ENCODE measurements at regions not wholly inside any gene's neighbourhood (a gene's known extent, or its start where the extent isn't known, plus 50 kb on each side); places are given as distances from the start of the nearest gene placed in this dataset.

DNA sequence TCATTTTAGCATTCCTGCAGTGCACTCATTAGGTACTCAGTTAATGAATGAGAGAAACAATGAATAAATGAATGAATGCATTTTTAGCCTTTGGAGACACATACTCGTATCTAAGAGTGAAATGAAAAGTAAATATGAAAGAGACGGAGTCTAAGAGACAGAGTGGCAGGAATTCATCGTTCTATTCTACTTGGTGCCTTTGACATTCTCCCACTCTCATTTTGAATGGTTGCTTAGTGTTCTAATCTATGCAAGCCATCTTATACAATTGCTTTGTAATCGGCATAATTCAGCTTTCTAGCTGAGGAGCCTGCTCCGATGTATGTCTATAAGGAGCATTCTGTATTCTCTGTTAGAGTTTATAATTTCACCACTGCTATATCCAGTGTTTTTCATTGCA is 554.9 kb downstream of the PLCL1 start:
- Histone ChIP-seq H3K27ac (no peak overlapping the region), H3K9me3 (ENCODE audit: severe bottlenecking) (no peaks in the 10 kb centered on the region), H3K4me3 (ENCODE audit: low read depth, low read length) (no peak overlapping the region), H3K27me3 (ENCODE audit: insufficient read depth, low read depth, severe bottlenecking) (no peaks in the 10 kb centered on the region), H3K36me3 (no peaks in the 10 kb centered on the region)
- TF ChIP-seq, protein P1, sequence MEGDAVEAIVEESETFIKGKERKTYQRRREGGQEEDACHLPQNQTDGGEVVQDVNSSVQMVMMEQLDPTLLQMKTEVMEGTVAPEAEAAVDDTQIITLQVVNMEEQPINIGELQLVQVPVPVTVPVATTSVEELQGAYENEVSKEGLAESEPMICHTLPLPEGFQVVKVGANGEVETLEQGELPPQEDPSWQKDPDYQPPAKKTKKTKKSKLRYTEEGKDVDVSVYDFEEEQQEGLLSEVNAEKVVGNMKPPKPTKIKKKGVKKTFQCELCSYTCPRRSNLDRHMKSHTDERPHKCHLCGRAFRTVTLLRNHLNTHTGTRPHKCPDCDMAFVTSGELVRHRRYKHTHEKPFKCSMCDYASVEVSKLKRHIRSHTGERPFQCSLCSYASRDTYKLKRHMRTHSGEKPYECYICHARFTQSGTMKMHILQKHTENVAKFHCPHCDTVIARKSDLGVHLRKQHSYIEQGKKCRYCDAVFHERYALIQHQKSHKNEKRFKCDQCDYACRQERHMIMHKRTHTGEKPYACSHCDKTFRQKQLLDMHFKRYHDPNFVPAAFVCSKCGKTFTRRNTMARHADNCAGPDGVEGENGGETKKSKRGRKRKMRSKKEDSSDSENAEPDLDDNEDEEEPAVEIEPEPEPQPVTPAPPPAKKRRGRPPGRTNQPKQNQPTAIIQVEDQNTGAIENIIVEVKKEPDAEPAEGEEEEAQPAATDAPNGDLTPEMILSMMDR (IDR thresholded peaks at IDR 0.05; ENCODE audit: low read depth, low read length) = no peak
- no peak for DNase-seq

DNA sequence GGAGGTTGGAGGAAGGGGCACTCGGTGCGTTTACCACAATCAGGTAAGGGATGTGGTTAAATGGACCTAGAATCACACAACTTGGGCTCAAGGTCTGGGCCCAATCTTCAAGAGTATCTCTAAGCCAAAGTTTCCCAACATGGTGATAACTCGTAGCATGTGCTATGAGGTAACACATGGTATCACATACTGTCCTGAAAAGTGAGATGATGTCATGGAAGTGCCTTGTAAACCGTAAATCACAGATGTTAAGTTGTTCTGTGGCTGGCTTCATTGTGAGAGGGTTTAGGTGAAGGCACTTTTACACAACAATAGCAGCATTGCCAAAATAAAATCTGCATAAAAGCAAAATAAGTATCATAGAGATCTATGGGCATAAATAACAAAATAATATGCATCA is 551.8 kb downstream of the PLCL1 start:
- Histone ChIP-seq H3K27me3 (ENCODE audit: insufficient read depth, low read depth, severe bottlenecking) (no peaks in the 10 kb centered on the region), H3K4me3 (ENCODE audit: low read depth, low read length) (no peak overlapping the region), H3K9me3 (ENCODE audit: severe bottlenecking) (no peaks in the 10 kb centered on the region), H3K27ac (no peak overlapping the region), H3K36me3 (no peaks in the 10 kb centered on the region)
- TF ChIP-seq, protein P1 (IDR thresholded peaks at IDR 0.05; ENCODE audit: low read depth, low read length) = no peak
- no peak for DNase-seq

DNA sequence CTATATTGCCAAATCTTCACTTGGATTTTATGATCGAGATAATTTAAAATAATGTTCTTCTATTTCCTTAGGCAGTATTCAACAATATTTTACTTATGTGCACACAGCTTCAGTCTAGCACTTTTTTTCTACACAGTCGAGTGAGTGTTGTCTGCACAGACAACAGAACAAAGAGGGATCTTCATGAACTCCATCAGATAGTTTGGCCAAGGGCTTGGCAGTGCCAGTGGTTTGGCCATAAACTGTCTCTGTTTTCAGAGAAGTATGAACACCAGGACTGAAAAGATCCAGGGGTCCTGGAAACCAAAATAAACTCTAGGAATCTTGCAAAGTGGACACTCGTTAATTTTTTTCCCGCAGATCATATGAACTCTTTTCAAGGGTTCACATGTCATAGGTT is 547.3 kb downstream of the PLCL1 start:
- Histone ChIP-seq H3K9me3 (ENCODE audit: severe bottlenecking) (no peaks in the 10 kb centered on the region), H3K36me3 (no peaks in the 10 kb centered on the region), H3K4me3 (ENCODE audit: low read depth, low read length) (no peak overlapping the region), H3K27me3 (ENCODE audit: insufficient read depth, low read depth, severe bottlenecking) (no peaks in the 10 kb centered on the region), H3K27ac (no peak overlapping the region)
- TF ChIP-seq, protein P1 (IDR thresholded peaks at IDR 0.05; ENCODE audit: low read depth, low read length) = no peak
- DNase-seq = no peak

DNA sequence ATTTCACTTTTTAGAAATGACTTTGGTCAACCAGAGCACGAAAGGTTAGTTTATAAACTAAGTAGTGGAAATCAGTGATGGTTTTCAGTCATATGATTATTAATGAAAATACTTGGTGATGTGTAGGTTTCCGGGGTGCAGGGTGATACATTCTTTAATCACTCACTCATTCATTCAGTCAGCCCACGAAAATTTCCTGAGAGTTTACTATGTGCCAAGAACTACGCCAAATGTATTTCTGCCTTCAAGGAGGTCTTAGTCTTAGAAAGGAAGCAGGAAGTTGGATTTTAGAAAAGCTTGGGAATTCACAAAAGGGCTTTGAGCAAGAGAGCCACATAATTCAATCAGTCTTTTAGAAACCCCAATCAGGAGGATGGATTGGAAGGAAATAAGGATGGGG is 543.6 kb downstream of the PLCL1 start:
- TF ChIP-seq, protein P1 (IDR thresholded peaks at IDR 0.05; ENCODE audit: low read depth, low read length) = no peak
- H3K4me3 ChIP-seq (ENCODE audit: low read depth, low read length) = no peak overlapping the region
- no peaks in the 10 kb centered on the region for H3K36me3 ChIP-seq
- no peak for DNase-seq
- H3K9me3 ChIP-seq (ENCODE audit: severe bottlenecking) = no peaks in the 10 kb centered on the region
- H3K27me3 ChIP-seq (ENCODE audit: insufficient read depth, low read depth, severe bottlenecking) = no peaks in the 10 kb centered on the region
- H3K27ac ChIP-seq = no peak overlapping the region

DNA sequence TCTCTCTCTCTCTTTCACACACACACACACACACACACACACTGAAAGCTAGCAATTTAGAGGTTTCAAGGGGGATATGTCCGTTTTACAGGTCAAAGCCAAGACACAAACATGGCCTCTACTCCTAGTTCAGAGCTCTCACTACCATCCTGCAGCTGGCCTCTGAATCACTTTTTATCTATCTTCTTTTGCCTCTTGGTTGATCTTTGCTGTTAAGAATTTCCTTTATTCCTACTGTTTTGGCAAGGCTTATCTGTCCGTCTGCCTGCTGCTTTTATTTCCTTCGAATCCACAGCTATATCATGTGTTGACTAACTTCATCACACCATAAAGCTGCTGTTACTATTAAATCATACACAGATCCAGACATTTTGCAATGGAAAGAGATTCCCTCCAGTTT is 543.0 kb downstream of the PLCL1 start:
- TF ChIP-seq, protein P1 (IDR thresholded peaks at IDR 0.05; ENCODE audit: low read depth, low read length) = no peak

DNA sequence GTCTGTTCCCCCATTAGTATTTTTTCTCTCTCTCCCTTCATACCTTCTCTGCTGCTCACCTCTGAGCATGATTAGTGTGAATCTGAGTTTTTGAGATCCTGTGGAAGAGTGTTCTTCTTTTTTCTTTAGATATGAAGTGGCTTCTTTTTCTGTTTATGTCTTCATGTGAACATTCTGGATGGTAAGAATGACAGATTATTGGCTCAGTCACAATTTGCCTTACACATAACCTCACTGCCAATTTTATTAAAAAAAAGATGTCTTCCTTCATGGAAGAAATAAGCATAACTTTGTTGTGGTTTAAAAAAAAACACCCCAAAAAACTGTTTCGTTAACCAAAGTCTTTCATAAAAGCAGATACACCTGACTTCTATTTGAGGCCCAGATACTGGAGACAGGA is 539.1 kb downstream of the PLCL1 start:
- Histone ChIP-seq H3K27ac (no peak overlapping the region), H3K4me3 (ENCODE audit: low read depth, low read length) (no peak overlapping the region), H3K27me3 (ENCODE audit: insufficient read depth, low read depth, severe bottlenecking) (no peaks in the 10 kb centered on the region), H3K9me3 (ENCODE audit: severe bottlenecking) (no peaks in the 10 kb centered on the region), H3K36me3 (no peaks in the 10 kb centered on the region)
- TF ChIP-seq, protein P1 (IDR thresholded peaks at IDR 0.05; ENCODE audit: low read depth, low read length) = no peak
- no peak for DNase-seq

More for the DNA sequence above, 543.0 kb downstream of the PLCL1 start:
- Histone ChIP-seq H3K27me3 (ENCODE audit: insufficient read depth, low read depth, severe bottlenecking) (no peaks in the 10 kb centered on the region), H3K27ac (no peak overlapping the region), H3K4me3 (ENCODE audit: low read depth, low read length) (no peak overlapping the region), H3K9me3 (ENCODE audit: severe bottlenecking) (no peaks in the 10 kb centered on the region), H3K36me3 (no peaks in the 10 kb centered on the region)
- DNase-seq = no peak
